ENCODE measurements at regions not wholly inside any gene's neighbourhood (a gene's known extent, or its start where the extent isn't known, plus 50 kb on each side); places are given as distances from the start of the nearest gene placed in this dataset.

DNA sequence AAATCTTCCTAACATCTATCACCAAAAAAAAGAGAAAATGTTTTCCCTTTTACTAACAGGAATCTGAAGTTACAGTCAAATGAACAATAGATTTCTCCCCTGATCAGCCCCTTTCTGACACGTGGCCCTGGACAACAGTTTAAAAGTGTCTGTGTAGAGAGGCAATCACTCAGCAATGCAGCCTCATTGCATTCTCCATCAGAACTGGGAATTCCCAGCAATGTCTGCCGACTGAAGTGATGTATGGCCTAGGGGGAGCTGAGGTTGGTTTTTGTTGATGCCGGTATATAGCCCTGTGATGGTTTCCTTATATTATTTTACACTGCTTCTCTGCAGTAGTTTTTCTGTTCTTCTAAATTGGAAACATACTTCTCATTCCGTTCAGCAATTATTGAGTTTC lies 904.3 kb upstream of the CDH8 start:
- H3K4me3 Mint-ChIP-seq = no peak overlapping the region
- no peak overlapping the region for H3K27ac ChIP-seq (ENCODE audit: insufficient read length, low read depth, low read length)
- H3K27ac Mint-ChIP-seq = peak overlapping the region in 1 of 3 experiments; percentile 19; a peak in 1 of 7 replicates

More for the DNA sequence above, 904.3 kb upstream of the CDH8 start:
- no peak overlapping the region for H2BK12ac ChIP-seq (ENCODE audit: insufficient read length, low read depth, low read length)
- no peaks in the 10 kb centered on the region for H3K36me3 Mint-ChIP-seq (ENCODE audit: insufficient read depth in 1 of 3, low read depth in 3 of 3)
- TF ChIP-seq, protein P1, sequence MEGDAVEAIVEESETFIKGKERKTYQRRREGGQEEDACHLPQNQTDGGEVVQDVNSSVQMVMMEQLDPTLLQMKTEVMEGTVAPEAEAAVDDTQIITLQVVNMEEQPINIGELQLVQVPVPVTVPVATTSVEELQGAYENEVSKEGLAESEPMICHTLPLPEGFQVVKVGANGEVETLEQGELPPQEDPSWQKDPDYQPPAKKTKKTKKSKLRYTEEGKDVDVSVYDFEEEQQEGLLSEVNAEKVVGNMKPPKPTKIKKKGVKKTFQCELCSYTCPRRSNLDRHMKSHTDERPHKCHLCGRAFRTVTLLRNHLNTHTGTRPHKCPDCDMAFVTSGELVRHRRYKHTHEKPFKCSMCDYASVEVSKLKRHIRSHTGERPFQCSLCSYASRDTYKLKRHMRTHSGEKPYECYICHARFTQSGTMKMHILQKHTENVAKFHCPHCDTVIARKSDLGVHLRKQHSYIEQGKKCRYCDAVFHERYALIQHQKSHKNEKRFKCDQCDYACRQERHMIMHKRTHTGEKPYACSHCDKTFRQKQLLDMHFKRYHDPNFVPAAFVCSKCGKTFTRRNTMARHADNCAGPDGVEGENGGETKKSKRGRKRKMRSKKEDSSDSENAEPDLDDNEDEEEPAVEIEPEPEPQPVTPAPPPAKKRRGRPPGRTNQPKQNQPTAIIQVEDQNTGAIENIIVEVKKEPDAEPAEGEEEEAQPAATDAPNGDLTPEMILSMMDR (conservative IDR thresholded peaks at IDR 0.05) = no peak
- H3K4me2 ChIP-seq (ENCODE audit: insufficient read depth, insufficient read length, low read length) = no peak overlapping the region
- no peak overlapping the region for H4K5ac ChIP-seq (ENCODE audit: insufficient read length, low read depth, low read length)
- no peaks in the 10 kb centered on the region for H3K79me1 ChIP-seq (ENCODE audit: insufficient read depth, low read depth, low read length, poor library complexity, severe bottlenecking)
- no peak overlapping the region for H2AK5ac ChIP-seq (ENCODE audit: insufficient read length, low read length)
- no peaks in the 10 kb centered on the region for H3K23me2 ChIP-seq (ENCODE audit: insufficient read length, low read depth, low read length, poor library complexity, severe bottlenecking)
- H3T11ph ChIP-seq (ENCODE audit: low read length) = no peak overlapping the region
- H3K56ac ChIP-seq (ENCODE audit: insufficient read length, low read depth, low read length) = no peak overlapping the region
- no peak overlapping the region for H3K18ac ChIP-seq (ENCODE audit: insufficient read length, low read depth, low read length)
- H2BK20ac ChIP-seq (ENCODE audit: low read depth, low read length, poor library complexity, severe bottlenecking) = no peak overlapping the region
- no peak overlapping the region for H3K14ac ChIP-seq (ENCODE audit: insufficient read depth, low read length)
- DNase-seq = no peak
- no peaks in the 10 kb centered on the region for H3K27me3 ChIP-seq (ENCODE audit: insufficient read depth, low read length)
- no peaks in the 10 kb centered on the region for H3K9me3 Mint-ChIP-seq
- no peak overlapping the region for H2BK5ac ChIP-seq (ENCODE audit: insufficient read length, low read length)
- peak overlapping the region; percentile 48 for H2AFZ ChIP-seq (ENCODE audit: low read length)
- no peak overlapping the region for H3K23ac ChIP-seq (ENCODE audit: insufficient read length, low read depth, low read length)
- WGBS (ENCODE audit: extremely low coverage, insufficient read length, low lambda C conversion rate) = no CpG with 5 or more reads among the region's 4 CpGs
- H4K8ac ChIP-seq (replicated peaks; ENCODE audit: insufficient read length, low read depth, low read length) = no peak overlapping the region
- H3K79me2 ChIP-seq (ENCODE audit: insufficient read depth, low read length) = no peaks in the 10 kb centered on the region
- H3K27me3 Mint-ChIP-seq (ENCODE audit: low read depth) = no peaks in the 10 kb centered on the region
- no peaks in the 10 kb centered on the region; the same call in 1 of the 2 replicates for H3K4me1 ChIP-seq (ENCODE audit: insufficient read depth, low read length)
- H3K4ac ChIP-seq (ENCODE audit: low read depth, low read length) = no peak overlapping the region
- H3K9me3 ChIP-seq (ENCODE audit: control insufficient read depth, low read depth, low read length) = no peaks in the 10 kb centered on the region
- peaks cover 0 to 4% of the 10 kb centered on the region in 2 experiments; a peak in 2 of 4 replicates for H3K4me1 Mint-ChIP-seq
- no peak overlapping the region for H2BK120ac ChIP-seq (ENCODE audit: low read depth, low read length, poor library complexity, severe bottlenecking)
- H3K9ac ChIP-seq (ENCODE audit: extremely low read depth, insufficient read length, low read length) = no peak overlapping the region
- no peaks in the 10 kb centered on the region for H4K20me1 ChIP-seq (ENCODE audit: control insufficient read depth, insufficient read depth, insufficient read length)
- no peak overlapping the region for H4K91ac ChIP-seq (ENCODE audit: insufficient read length, low read depth, low read length)
- no peak overlapping the region for H2BK15ac ChIP-seq (ENCODE audit: low read depth, low read length)

Data from H9 (cell line).